ENCODE measurements at regions not wholly inside any gene's neighbourhood (a gene's known extent, or its start where the extent isn't known, plus 50 kb on each side); places are given as distances from the start of the nearest gene placed in this dataset.

GRCh38 chr11:121769191-121769590, 316.4 kb upstream of the SORL1-AS1 start:
- TF ChIP-seq REST (IDR thresholded peaks at IDR 0.05; ENCODE audit: insufficient read depth in 1 of 2, low read depth in 2 of 2, low read length in 2 of 2) (no peak), POLR2AphosphoS5 (IDR thresholded peaks at IDR 0.05; ENCODE audit: low read depth, low read length) (no peak), SIN3A (IDR thresholded peaks at IDR 0.05; ENCODE audit: borderline replicate concordance, insufficient read depth, low read length) (no peak)
